Suppressor macrophage treated with lipopolysaccharide for 1 hour (primary cell): ENCODE measurements at regions not wholly inside any gene's neighbourhood (a gene's known extent, or its start where the extent isn't known, plus 50 kb on each side); places are given as distances from the start of the nearest gene placed in this dataset.
"Not testable (repeated sequence)": the region's sequence is repeated elsewhere in the genome, so short reads cannot be mapped to it uniquely, and the experiment has no call there.

Experiments
- DNase-seq, 3 donors: peaks; one replicate each; pipeline ENCODE4 v3.0.0-alpha.2; 2020 to 2022

DNA sequence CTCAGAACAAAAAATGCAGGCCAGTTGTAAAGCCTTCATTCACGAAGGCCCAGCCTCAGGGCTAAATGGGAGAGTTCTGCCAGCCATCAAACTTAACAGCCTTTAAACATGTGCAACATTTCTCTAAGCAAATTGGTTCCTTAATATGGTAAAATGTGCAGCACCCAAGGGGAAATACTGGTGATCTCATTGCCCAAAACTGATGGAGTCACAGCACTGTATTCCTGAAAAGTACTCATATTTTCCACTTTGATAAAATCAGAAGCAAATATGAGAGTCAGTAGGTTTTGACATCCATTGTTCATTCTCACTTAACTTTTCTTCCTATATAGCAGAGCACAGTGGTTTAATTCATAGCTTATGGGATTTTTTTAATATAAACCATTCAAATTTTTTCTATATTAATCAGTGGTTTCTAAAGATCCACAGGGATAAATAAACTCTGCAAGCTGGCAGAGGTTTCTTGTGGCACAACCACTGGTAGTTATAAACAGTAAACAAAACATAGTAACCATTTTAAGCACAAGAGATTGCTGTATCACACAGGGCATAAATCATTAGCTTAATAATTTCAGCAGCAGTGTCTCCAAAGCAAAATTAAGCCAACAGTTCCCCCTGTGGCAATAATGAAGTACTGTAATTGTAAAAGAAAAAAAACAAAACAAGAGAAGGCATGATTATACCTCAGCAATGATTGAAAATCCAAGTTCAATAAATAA lies 106.9 kb upstream of the LYPLAL1 start:
- DNase-seq, result peak; percentile 19 to 59 (median 47)

DNA sequence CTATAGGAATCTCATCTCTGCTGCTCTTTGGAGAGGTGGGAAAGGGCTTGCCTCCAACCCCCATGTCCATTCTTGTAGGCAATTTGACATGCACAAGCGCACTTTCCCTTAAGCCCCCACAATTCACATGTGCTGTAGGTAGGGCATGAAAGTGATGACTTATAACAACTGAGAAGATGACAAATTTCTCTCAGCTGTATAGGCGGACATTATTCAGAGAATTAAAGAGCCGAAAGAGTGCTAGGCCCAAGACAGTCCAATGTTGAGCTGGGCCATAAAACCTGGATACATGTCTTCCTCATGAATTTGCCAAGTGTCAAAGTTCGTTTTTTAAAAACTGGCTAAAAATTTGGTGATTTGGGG lies 106.3 kb upstream of the LYPLAL1 start:
- DNase-seq, result no peak

DNA sequence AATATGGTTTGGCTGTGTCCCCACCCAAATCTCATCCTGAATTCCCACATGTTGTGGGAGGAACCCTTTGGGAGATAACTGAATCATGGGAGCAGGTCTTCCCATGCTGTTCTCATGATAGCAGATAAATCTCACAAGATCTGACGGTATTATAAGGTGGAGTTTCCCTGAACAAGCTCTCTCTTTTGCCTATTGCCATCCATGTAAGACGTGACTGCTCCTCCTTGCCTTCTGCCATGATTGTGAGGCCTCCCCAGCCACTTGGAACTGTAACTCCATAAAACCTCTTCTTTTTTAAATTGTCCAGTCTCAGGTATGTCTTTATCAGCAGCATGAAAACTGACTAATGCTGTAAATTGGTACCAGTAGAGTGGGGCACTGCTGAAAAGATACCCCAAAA lies 103.3 kb upstream of the LYPLAL1 start:
- not testable (repeated sequence) for DNase-seq

DNA sequence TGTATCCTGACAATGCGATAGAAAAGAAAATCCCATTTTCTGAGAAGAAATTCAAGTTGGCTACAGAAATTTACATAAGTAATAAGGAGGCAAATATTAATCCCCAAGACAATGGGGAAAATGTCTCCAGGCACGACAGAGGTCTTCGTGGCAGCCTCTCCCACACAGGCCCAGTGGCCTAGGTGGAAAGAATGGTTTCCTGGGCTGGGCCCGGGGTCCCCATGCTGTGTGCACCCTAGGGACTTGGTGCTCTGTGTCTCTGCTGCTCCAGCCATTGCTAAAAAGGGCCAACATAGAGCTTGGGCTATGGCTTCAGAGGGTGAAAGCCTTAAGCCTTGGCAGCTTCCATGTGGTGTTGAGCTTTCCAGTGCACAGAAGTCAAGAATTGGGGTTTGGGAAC lies 102.5 kb upstream of the LYPLAL1 start:
- DNase-seq, result no peak

DNA sequence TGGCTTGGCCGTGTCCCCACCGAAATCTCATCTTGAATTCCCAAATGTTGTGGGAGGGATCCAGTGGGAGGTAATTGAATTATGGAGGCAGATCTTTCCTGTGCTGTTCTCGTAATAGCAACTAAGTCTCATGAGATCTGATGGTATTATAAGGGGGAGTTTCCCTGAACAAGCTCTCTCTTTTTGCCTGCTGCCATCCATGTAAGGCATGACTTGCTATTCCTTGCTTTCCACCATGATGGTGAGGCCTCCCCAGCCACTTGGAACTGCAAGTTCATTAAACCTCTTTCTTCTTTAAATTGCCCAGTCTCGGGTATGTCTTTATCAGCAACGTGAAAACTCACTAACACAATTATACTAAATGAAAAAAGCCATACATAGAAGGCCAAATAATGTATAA lies 101.3 kb upstream of the LYPLAL1 start:
- DNase-seq, result no peak

DNA sequence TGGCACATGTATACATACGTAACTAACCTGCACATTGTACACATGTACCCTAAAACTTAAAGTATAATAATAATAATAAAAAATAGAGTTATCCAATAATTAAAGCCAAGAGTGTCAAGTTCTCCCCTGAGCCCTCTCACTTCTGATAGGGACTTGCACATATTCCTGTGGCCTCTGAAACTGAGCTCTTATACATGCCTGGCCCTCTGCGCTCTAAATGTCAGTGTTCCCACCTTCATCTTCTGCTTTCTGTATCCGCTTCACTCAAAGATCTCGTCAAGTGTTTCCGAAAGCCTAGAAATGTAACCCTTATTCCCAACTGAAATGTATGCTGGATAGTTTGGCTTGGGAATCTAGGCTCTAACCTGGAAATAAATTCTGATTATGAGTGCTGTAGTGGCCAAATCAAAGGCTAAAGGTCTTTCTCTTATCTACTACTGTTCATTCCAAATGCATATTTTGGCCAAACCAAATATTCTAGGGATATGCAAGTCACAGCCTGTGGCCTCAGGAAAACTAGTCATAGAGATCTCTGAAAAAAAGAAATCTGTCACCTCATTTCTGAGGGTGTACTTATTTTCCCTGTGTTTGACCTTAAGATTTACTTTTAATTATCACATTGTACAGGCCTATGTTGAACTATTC lies 99.5 kb upstream of the LYPLAL1 start:
- no peak for DNase-seq

DNA sequence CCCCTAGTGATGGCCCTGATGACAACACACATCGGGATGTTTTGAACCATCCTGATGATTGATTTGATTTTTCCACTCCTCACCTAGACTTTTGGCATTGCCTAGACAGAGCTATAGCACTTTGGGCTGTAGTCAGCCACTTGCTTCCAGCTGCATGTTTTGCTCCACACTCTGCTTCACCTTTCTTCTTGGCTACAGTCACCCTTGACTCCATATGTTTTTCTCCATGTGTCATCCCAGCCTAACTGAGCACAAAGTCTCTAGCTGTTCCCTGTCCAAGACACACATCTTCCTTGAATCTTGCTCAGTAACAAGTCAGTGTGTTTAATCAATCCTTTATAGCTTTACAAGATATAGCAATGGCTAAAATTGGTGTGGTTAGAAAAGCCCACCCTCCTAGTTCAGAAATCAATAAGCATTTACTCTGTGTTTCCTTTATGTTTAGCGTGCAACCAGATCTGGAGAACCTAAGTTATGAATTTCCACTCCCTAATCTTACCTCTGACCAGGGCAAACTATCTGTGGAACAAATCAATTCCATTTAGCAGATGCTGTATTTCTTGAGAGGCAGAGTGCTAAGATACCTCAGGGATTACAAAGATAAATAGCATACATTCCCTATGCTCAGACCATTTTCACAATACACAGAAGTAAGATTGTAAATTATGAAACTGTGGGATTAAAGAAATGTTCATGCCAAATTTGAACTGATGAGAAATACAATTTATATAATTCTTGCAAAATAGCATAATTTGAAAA lies 98.4 kb upstream of the LYPLAL1 start:
- no peak for DNase-seq

DNA sequence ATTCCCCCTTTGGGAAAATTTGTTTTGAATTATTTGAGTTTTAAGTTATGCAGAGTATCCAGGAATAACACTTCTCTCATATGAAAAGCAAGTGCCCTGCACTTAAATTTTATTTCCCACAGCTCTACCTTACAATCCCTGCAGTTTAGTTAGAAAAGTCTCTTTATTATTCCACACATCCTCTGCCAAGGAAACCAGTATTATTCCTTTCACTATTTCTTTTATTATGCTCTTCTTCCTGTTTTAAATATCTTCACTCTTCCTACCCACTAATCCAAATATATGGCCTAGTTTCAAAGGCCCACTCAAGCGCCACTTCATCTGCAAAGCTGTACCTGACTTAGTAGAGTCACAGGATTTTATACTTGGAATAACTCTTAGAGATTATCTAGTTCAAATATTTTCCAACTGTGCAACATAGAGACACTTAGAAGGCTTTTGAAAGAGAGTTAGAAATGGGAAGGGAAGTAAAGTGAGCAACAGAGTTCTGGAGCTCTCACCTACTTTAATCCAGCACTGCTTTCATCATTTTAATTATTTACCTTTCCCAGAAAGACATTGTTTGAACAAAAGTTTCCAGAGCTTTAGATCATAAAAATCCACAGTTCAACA lies 97.2 kb upstream of the LYPLAL1 start:
- DNase-seq, result no peak

DNA sequence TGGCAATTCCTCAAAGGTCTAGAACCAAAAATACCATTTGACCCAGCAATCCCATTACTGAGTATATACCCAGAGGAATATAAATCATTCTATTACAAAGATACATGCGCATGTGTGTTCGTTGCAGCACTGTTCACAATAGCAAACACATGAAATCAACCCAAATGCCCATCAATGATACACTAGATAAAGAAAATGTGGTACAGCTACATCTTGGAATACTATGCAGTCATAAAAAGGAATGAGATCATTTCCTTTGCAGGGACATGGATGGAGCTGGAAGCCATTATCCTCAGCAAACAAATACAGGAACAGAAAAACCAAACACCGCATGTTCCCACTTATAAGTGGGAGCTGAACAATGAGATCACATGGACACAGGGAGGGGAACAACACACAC lies 95.9 kb upstream of the LYPLAL1 start:
- DNase-seq, result not testable (repeated sequence)

DNA sequence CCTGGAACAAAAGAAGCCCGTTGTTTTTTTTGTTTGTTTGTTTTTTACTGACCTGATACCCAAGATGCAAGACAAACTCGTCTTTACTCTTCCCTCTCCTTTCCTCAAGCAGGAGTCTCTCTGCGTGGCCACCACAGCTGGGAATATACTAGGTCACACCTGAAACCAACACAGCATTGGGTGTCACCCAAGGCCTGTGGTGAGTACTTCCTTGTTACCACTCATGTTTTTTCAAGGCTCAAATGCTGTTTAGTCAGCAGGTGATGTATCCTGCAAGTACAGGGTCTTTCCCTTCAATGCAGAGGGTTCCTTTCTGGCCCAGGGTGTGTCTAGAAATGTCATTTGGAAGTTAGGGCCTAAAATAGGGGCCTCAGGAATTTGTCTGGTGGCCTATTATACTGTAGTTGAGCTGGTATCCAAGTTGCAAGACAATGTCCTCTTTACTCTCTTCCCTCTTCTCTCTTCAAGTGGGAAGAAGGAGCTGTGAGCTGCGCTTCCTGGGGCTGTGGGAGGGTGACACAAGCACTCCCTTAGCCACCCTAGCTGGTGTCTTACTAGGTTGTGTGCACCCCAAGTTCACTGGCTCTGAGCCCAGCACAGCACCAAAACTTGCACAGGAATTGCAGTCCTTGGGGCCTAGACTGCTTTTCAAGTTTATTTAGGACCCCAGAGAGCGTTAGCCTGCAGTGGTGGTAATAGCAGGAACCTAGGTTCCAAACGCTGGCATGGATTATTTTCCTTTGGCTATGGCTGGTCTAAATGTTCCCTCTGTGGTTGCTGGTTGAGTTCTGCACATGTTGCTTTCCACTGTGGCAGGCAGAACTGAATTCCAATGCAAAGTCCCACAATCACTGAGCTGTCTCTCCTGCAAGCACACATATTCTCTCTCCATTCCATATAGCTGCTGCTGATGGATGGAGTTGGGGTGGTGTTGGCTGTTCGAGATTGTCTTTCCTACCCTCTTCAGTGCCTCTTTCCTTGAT lies 91.4 kb upstream of the LYPLAL1 start:
- peak; percentile 44 to 49 (median 45) for DNase-seq

DNA sequence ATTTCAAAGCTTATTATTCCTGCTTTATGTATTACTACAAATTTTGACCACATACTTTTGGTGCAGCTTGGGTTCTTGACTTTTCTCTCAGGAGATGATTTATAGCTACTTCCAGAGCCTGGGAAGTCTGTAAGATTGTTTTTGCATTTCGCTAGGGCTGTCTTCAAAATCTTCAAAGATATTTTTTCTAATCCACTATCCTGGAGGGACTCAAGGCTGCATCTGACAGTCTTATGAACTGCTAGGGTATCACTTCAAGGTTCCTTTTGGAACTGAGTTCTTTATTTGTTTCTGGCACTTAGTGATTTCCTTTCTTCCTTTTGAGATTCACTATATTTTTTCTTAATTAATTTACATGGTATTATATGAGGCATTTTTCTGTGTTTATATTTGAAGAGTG lies 90.0 kb upstream of the LYPLAL1 start:
- no peak for DNase-seq

DNA sequence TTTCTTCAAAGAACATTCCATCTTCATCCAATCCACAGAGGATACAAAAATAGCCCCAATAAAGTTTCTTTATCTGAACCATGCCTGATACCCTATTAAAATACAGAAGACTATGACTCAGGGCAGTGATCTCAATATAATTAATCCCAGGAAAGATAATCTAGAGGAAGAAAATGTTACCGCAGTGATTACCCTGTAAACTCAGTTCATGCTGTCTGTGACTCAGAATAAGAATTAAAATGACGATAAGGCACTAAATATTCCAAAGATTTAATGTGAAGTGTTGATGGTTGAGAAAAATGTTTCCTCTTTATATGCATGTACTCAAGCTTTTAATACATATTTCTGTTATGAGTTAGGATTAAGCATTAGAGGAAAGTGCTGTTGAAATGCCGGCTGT lies 88.6 kb upstream of the LYPLAL1 start:
- no peak for DNase-seq

DNA sequence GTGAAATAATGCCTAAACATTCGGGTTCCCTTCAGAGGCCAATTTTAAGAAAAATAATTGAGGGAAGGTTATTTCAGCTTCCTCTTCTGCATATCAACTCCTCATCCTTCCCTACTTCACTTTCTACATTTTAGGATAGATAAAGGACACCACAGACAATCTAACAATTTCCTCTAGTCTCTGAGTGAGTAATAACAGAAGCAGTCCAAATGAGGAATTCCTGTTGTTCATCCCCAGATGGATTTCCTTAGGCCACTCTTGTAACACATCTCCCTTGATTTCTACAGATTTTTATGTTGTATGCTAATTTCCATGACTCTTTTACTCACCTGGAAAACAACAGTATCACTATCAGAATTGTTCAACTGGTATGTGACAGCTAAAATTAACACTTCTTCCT lies 87.7 kb upstream of the LYPLAL1 start:
- DNase-seq, result peak in 2 of 3 donors; percentile 27 to 35

DNA sequence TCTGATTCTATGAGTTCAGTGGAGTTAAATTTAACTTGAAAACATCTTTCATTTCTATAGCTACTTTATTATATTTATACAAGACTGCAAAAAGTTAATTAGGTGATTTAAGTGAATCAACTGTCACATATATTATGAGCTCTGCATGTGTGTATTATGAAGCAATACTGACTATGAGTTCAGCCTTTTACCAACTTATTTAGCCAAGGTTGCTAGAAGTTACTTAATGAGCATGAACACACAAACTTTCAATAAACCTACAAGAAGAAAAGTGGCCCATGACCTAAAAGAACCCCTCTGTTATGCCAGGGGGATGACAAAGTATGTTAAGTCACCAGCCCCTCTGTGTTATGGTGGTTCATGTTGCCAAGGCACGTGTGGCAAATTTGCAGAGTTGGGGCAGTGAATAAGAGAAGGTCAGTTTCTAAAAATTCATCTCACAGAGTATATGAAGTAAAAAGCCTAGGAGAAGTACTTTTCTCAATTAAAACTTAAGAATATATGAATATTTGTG lies 86.7 kb upstream of the LYPLAL1 start:
- peak in 1 of 3 donors; percentile 24 for DNase-seq

DNA sequence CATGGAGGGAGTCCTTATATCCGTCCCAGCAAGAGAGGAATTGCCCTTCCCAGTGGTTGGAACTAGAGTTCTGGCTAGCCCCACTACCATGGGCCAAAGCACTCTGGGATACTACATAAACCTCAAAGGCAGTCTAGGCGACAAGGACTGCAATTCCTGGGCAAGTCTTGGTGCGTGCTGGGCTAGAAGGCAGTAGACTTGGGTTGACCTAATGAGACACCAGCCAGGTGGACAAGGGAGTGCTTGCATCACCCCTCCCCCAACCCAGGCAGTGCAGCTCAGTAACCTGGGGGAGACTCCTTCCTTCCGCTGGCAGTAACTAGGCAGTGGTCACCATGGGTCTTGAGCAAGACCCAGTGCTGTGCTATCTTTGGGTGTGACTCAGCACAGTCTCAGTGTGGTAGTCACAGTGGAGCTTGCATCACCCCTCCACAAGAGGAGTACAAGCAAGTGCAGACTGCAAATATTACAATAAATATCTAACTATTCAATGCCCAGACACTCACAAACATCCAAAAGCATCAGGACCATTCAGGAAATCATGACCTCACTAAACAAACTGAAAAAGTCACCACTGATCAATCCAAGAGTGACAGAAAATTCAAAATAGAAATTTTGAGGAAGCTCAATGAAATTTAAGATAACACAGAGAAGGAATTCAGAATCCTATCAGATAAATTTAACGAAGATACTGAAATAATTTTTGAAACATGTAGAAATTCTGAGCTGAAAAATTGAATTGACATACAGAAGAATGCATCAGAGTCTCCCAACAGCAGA lies 84.7 kb upstream of the LYPLAL1 start:
- DNase-seq, result peak; percentile 89 to 94 (median 92)

DNA sequence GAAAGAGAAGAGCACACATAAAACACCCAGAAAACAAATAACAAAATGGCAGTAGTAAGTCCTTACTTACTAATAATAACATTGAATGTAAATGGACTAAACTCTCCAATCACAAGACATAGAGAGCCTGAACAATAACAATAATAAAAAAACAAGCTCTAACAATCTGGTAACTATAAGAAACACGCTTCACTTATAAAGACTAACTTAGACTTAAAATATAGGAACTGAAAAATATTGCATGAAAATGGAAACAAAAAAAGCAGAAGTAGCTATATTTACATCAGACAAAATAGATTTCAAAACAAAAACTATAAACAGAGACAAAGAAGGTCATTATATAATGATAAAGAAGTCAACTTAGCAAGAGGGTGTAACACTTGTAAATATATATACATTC lies 83.1 kb upstream of the LYPLAL1 start:
- peak in 2 of 3 donors; percentile 86 to 89 for DNase-seq

DNA sequence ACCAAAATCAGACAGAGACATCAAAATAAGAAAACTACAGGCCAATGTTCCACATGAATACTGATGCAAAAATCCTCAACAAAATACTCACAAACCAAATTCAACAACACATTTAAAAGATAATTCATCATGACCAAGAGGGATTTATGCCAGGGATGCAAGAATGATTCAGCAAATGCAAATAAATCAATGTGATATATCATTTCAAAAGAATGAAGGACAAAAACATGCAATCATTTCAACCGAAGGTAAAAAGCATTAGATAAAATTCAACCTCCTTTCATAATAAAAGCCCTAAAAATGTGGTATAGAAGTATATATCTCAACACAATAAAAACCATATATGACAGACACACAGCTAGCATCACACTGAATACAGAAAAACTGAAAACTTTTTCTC lies 81.5 kb upstream of the LYPLAL1 start:
- DNase-seq, result no peak

DNA sequence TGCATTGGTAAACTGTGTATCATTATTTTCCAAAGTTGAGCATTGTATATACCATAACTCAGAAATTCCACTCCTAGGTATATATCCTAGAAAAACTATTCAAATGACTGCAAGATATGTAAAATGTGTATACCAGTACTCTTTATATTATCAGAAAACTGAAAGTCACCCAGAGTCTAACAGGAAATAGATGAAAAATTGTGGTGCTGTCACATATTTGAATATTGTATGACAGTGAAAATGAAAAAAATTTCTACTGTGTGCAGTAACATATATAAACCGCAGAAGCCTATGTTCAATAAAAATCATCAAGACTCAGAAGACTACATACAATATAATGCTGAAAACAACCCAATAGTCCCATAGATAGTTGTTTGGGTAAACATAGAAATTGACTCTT lies 74.4 kb upstream of the LYPLAL1 start:
- no peak for DNase-seq

DNA sequence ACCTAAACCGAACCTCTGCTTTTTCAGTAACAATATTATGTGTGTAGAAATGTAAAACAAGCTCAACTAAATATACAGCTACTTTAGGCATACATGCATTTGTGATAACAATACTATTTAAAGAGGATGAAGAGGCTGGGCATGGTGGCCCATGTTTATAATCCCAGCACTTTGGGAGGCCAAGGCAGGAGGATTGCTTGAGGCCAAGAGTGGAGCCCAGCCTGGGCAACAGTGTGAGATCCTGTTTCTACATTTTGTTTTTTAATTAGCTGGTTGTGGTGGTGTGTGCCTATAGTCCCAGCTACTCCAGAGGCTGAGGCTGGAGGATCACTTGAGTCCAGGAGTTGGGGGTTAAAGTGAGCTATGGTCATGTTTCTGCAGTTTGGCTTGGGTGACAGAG lies 73.6 kb upstream of the LYPLAL1 start:
- no peak for DNase-seq

DNA sequence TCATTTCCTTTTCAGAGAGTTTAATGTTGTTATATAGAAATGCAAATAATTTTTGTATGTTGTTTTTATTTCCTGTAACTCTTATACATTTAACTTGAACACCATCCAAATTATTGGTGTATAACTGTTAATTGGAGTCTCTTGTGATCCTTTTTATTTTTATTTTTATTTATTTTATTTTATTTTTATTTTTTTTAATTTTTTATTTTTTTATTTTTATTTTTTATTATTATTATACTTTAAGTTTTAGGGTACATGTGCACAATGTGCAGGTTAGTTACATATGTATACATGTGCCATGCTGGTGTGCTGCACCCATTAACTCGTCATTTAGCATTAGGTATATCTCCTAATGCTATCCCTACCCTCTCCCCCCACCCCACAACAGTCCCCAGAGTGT lies 71.2 kb upstream of the LYPLAL1 start:
- not testable (repeated sequence) for DNase-seq

DNA sequence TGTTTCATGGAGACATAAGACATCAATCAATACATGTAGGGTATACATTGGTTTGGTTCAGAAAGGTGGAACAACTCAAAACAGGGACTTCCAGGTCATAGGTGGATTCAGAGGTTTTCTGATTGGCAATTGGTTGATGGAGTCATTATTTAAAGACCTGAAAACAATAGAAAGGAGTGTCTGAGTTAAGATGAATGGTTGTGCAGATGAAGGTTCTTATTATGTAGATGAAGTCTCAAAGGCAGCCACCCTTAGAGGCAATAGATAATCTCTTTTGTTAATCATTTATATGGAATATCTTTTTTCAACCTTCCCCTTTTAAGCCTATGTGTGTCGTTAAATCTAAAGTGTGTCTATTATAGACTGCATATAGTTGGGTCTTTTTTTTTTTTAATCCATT lies 67.8 kb upstream of the LYPLAL1 start:
- DNase-seq, result no peak
